Colonic mucosa (tissue), 4 donors: ENCODE measurements at regions not wholly inside any gene's neighbourhood (a gene's known extent, or its start where the extent isn't known, plus 50 kb on each side); places are given as distances from the start of the nearest gene placed in this dataset.

Experiments
- DNase-seq: peaks from one replicate; pipeline ENCODE4 v3.0.0-alpha.2; 2020
- H3K27ac ChIP-seq: fragments of 200-600 bp; one replicate; pipeline ENCODE4 v1.8.0; 2021
- H3K27me3 ChIP-seq: fragments of 200-600 bp; one replicate; pipeline ENCODE4 v1.8.0; 2021
- H3K36me3 ChIP-seq: fragments of 200-600 bp; one replicate; pipeline ENCODE4 v1.8.0; 2021
- H3K4me1 ChIP-seq: fragments of 200-600 bp; one replicate; pipeline ENCODE4 v1.8.0; 2021; ENCODE audit warnings: mild to moderate bottlenecking
- H3K4me3 ChIP-seq: fragments of 200-600 bp; one replicate; pipeline ENCODE4 v1.8.0; 2021
- H3K9ac ChIP-seq, 2 donors: one replicate each; pipeline ENCODE4 v1.7.0; 2013; ENCODE audit warnings: control low read depth in 2 of 2, low read depth in 2 of 2, low read length in 2 of 2
- H3K9me3 ChIP-seq: fragments of 200-600 bp; one replicate; pipeline ENCODE4 v1.8.0; 2021
- CTCF ChIP-seq: fragments of 200-600 bp; IDR thresholded peaks from one replicate; pipeline ENCODE4 v1.8.0; 2022; ENCODE audit warnings: antibody characterized with exemption, mild to moderate bottlenecking
- intact Hi-C: fragments of 100-400 bp; cut with DNase I; formaldehyde crosslinking; loops from one replicate; pipeline ENCODE4 v1.14.1; 2022
- donor health status: healthy.
- donor health status: DM: no; HTN: no; CAD: no.
- donor health status: DM: no; HTN: no; CAD: no.

DNA sequence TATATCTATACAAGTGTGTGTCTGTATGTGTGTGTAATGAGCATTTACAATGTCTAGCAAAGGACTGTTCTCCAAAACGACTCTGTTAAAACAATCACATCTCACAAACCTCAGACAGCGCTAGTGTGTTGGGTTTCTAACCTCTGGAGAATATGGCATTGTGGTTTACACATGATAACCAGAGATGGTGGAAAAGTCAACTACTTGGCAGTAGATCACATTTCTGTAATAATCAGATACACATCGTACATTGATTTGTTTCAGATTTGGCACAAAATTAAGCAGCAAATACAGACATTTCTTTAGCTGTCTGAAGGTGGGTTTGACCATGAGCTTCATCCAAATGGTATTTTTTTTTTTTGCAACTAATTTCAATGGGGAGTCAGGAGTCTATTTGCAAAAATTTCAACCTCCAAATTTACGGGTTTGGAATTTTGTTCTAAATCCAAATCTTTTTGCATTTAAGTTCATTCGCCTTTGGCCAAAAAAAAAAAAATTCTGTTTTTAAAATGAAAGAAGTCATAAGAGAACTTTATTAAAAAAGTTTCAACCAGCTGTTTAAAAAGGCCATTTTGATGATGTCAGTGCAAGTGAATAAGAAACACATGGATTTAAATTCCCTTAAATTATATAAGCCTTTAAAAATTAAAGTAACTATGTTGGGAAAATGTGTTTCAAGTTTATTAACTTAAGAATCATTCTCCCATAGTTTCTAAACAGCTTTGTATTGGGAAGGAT is 127.8 kb downstream of the TMEM26 start:
- no peak overlapping the region for H3K4me3 ChIP-seq
- no peaks in the 10 kb centered on the region for H3K9me3 ChIP-seq
- H3K4me1 ChIP-seq = no peaks in the 10 kb centered on the region
- no peak for DNase-seq
- no peak overlapping the region for H3K9ac ChIP-seq
- intact Hi-C loops = no loop called here
- H3K36me3 ChIP-seq = no peaks in the 10 kb centered on the region
- TF ChIP-seq CTCF = no peak
- no peak overlapping the region for H3K27ac ChIP-seq
- H3K27me3 ChIP-seq = no peaks in the 10 kb centered on the region

- H3K9me3 ChIP-seq = no peaks in the 10 kb centered on the region
Measured at GRCh38 chr10:61323726-61324125, 129.5 kb downstream of the TMEM26 start.

GRCh38 chr10:61321041-61321857 is 131.9 kb downstream of the TMEM26 start:
- TF ChIP-seq CTCF = no peak
- intact Hi-C loops = no loop called here

More at GRCh38 chr10:61323726-61324125, 129.5 kb downstream of the TMEM26 start:
- H3K27me3 ChIP-seq = no peaks in the 10 kb centered on the region
- no peaks in the 10 kb centered on the region for H3K36me3 ChIP-seq
- H3K4me1 ChIP-seq = no peaks in the 10 kb centered on the region
- H3K27ac ChIP-seq = no peak overlapping the region
- no peak overlapping the region for H3K4me3 ChIP-seq
- no peak for TF ChIP-seq CTCF
- DNase-seq = no peak
- no peak overlapping the region for H3K9ac ChIP-seq
- intact Hi-C loops = no loop called here

DNA sequence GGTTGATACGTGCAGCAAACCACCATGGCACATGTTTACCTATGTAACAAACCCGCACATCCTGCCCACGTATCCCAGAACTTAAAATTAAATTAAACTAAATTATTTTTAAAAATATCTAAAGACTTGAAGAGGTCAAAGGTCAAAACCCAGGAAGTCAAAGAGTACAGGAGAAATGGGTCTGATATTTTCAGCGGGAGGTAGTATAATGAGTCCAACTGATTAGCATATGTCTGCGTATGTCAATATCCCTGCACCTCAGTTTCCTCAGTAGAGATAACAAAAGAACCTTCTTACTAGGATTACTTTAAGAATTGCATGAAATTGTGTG is 133.0 kb downstream of the TMEM26 start:
- intact Hi-C loops = no loop called here
- Histone ChIP-seq H3K9me3 (no peaks in the 10 kb centered on the region), H3K4me3 (no peak overlapping the region), H3K27ac (no peak overlapping the region), H3K36me3 (no peaks in the 10 kb centered on the region), H3K27me3 (no peaks in the 10 kb centered on the region), H3K4me1 (no peaks in the 10 kb centered on the region), H3K9ac (no peak overlapping the region)
- TF ChIP-seq CTCF = no peak
- no peak for DNase-seq

More at GRCh38 chr10:61321041-61321857, 131.9 kb downstream of the TMEM26 start:
- Histone ChIP-seq H3K36me3 (no peaks in the 10 kb centered on the region), H3K9me3 (no peaks in the 10 kb centered on the region), H3K27ac (no peak overlapping the region), H3K4me1 (no peaks in the 10 kb centered on the region), H3K9ac (no peak overlapping the region), H3K27me3 (no peaks in the 10 kb centered on the region), H3K4me3 (no peak overlapping the region)
- no peak for DNase-seq

- Histone ChIP-seq H3K27ac (no peak overlapping the region), H3K4me1 (no peaks in the 10 kb centered on the region), H3K9me3 (no peaks in the 10 kb centered on the region), H3K36me3 (no peaks in the 10 kb centered on the region), H3K4me3 (no peak overlapping the region), H3K27me3 (no peaks in the 10 kb centered on the region), H3K9ac (no peak overlapping the region)
- DNase-seq = no peak
- no peak for TF ChIP-seq CTCF
- intact Hi-C loops = no loop called here
Measured at GRCh38 chr10:61319386-61320256, 133.6 kb downstream of the TMEM26 start.
